Ovary (tissue), 3 donors: ENCODE measurements at regions not wholly inside any gene's neighbourhood (a gene's known extent, or its start where the extent isn't known, plus 50 kb on each side); places are given as distances from the start of the nearest gene placed in this dataset.

Source experiments
- CTCF ChIP-seq, 3 donors: fragments of 450-650 bp in 2 of 3; fragments of 200-600 bp in 1 of 3; IDR thresholded peaks; one replicate each; pipeline versions ENCODE4 v1.5.1 to v1.8.0; 2016 to 2022; ENCODE audit warnings: antibody characterized with exemption in 3 of 3, mild to moderate bottlenecking in 1 of 3
- EP300 ChIP-seq: sonication (generic); formaldehyde crosslinking; IDR thresholded peaks from one replicate; pipeline ENCODE4 v1.6.1; 2017; ENCODE audit warnings: antibody characterized with exemption
- POLR2A ChIP-seq: fragments of 450-650 bp; IDR thresholded peaks from one replicate; pipeline ENCODE4 v1.6.1; 2017; ENCODE audit warnings: antibody characterized with exemption, mild to moderate bottlenecking, moderate library complexity
- donor health status: DM: no; HTN: no; CAD: no.

DNA sequence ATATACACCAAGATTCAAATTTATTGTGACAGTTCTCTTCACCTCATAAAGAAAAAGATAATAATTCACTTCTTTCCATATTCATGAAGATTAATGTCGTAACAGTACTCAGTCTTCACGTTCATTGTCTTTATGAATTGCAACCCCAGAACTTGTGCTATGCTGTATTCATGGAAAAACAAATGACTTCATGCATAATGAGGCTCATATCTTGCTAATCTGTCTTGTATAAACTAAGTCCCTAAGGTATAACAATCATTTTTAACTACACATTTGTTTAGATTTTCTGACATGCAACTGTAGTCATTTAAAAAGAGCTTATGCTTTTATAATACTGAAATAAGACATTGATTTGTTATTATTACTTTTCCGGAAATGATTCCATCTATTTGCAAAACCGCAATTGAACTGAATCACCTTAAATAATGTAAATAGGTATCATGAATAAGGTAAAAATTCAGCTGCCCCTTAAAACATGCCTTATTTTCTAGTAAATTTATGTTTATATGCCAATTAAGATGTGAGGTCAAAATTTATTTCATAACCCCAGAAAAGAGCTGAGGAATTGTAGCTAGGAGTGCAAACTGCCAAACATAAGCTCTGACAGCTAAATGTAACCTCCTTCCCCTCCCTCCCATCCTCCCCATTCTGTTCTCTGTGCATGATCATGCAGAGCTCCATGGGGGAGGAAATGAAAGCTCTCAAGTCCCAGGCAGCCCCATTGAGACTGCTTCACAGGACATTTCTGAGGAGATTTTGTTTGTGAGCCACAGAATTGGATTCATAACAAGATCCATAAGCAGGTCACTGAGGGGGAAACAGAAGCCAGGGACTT is 301.6 kb downstream of the ATP23 start:
- TF ChIP-seq CTCF (IDR thresholded peaks at IDR 0.05), result no peak
- TF ChIP-seq EP300, result no peak
- no peak for TF ChIP-seq POLR2A
